LNCAP (cell line): ENCODE measurements at regions not wholly inside any gene's neighbourhood (a gene's known extent, or its start where the extent isn't known, plus 50 kb on each side); places are given as distances from the start of the nearest gene placed in this dataset.

ENCODE experiments used
- CTCF ChIP-seq: fragments of 450-650 bp; IDR thresholded peaks from 2 replicates; pipeline ENCODE4 v1.5.1; 2017; ENCODE audit warnings: mild to moderate bottlenecking

GRCh38 chr20:52251136-52251700 is 59.6 kb upstream of the ZFP64 start:
- no peak for TF ChIP-seq CTCF

GRCh38 chr20:52247548-52247947 is 56.0 kb upstream of the ZFP64 start:
- TF ChIP-seq CTCF = no peak

- no peak for TF ChIP-seq CTCF
Measured at GRCh38 chr20:52246366-52246765, 54.8 kb upstream of the ZFP64 start.

GRCh38 chr20:52244702-52245101 is 53.1 kb upstream of the ZFP64 start:
- no peak for TF ChIP-seq CTCF

- TF ChIP-seq CTCF = peak; percentile 64
Measured at GRCh38 chr20:52242237-52243230, 51.0 kb upstream of the ZFP64 start.
